HepG2 (cell line): ENCODE measurements at regions not wholly inside any gene's neighbourhood (a gene's known extent, or its start where the extent isn't known, plus 50 kb on each side); places are given as distances from the start of the nearest gene placed in this dataset.

Experiments
- ATAC-seq: fragments of 200-7000 bp; cut with Tn5 transposase; 3 replicates; pipeline ENCODE4 v1.9.1; 2020; ENCODE audit warnings: mild to moderate bottlenecking, moderate library complexity
- BruUV-seq: library from RNA; stranded (reverse); fragments of 400-500 nt; replicated peaks from 2 replicates; lab custom pipeline; 2021; lab: Mats Ljungman, UMichigan
- CTCF ChIA-PET: fragments of 300-600 bp; formaldehyde crosslinking; extraction: SDS; loops from one replicate; lab custom pipeline; 2021; ENCODE audit warnings: low total read pairs, inconsistent platforms, low intra/inter-chr PET ratio; lab: Yijun Ruan, JAX
- POLR2A ChIA-PET: fragments of 350-600 bp; sonication (Branson Sonifier 250); formaldehyde crosslinking; loops from one replicate; lab custom pipeline; 2020; ENCODE audit warnings: antibody characterized with exemption, inconsistent platforms; lab: Yijun Ruan, JAX
- DNase-seq: peaks from one replicate; pipeline ENCODE4 v3.0.0-alpha.2; 2015; ENCODE audit warnings: low spot score
- FAIRE-seq: peaks from 3 replicates; lab custom pipeline; 2011; peaks lifted over from hg19 to GRCh38; lab: Jason Lieb, UNC
- H2AFZ ChIP-seq: one replicate; pipeline ENCODE4 v1.6.1; 2011; ENCODE audit warnings: low read length, inconsistent platforms
- H3K27ac ChIP-seq: fragments of 300-600 bp; 3 replicates; pipeline ENCODE4 v1.8.0; 2011; ENCODE audit warnings: mixed run types, mild to moderate bottlenecking, mixed read lengths, low read length, inconsistent platforms; ENCODE audit not compliant: insufficient read depth; ENCODE audit errors: extremely low read length
- H3K27me3 ChIP-seq, 2 experiments: fragments of 200-600 bp in 1 of 2; 2 replicates in 1 of 2; 3 replicates in 1 of 2; pipeline versions ENCODE4 v1.6.0 to v1.8.0; 2011; ENCODE audit warnings: low read length in 2 of 2, mild to moderate bottlenecking in 2 of 2, moderate library complexity in 2 of 2, inconsistent platforms in 1 of 2; ENCODE audit not compliant: insufficient read depth in 2 of 2, control insufficient read depth in 1 of 2
- H3K36me3 ChIP-seq, 2 experiments: fragments of 200-600 bp in 1 of 2; replicated peaks in 1 of 2; 2 replicates in 1 of 2; 3 replicates in 1 of 2; pipeline versions ENCODE4 v1.5.1 to v1.8.0; 2011; ENCODE audit warnings: low read length in 2 of 2, inconsistent platforms in 1 of 2; ENCODE audit not compliant: insufficient read depth in 2 of 2, control insufficient read depth in 1 of 2
- H3K4me1 ChIP-seq: 2 replicates; pipeline ENCODE4 v1.5.1; 2012; ENCODE audit warnings: low read length, inconsistent platforms; ENCODE audit not compliant: insufficient read depth
- H3K4me2 ChIP-seq: 2 replicates; pipeline ENCODE4 v1.6.0; 2011; ENCODE audit warnings: low read depth, low read length, inconsistent platforms
- H3K4me3 ChIP-seq, 3 experiments: fragments of 200-600 bp in 1 of 3; sonication (generic), shearing (Covaris generic) in 1 of 3; replicated peaks in 1 of 3; 2 replicates each; pipeline ENCODE4 v1.5.1; 2011 to 2016; ENCODE audit warnings: low read length in 3 of 3, inconsistent platforms in 2 of 3, low read depth in 2 of 3, mild to moderate bottlenecking in 2 of 3, control low read depth in 1 of 3, mixed read lengths in 1 of 3; ENCODE audit not compliant: insufficient read depth in 1 of 3
- H3K79me2 ChIP-seq: one replicate; pipeline ENCODE4 v1.6.1; 2011; ENCODE audit warnings: low read length, inconsistent platforms; ENCODE audit not compliant: insufficient read depth
- H3K9ac ChIP-seq: 2 replicates; pipeline ENCODE4 v1.6.0; 2011; ENCODE audit warnings: mild to moderate bottlenecking, low read depth, low read length, inconsistent platforms; ENCODE audit not compliant: insufficient read depth
- H3K9me3 ChIP-seq: 2 replicates; pipeline ENCODE4 v1.5.1; 2012; ENCODE audit warnings: mild to moderate bottlenecking, low read length
- H4K20me1 ChIP-seq: 2 replicates; pipeline ENCODE4 v1.6.0; 2011; ENCODE audit warnings: inconsistent platforms, mild to moderate bottlenecking, low read length, moderate library complexity; ENCODE audit not compliant: insufficient read depth
- HDAC2 ChIP-seq: sonication (generic); formaldehyde crosslinking; IDR thresholded peaks from 2 replicates; pipeline ENCODE4 v1.4.0; 2020; ENCODE audit warnings: missing genetic modification reagents
- MNT ChIP-seq: fragments of 450-650 bp; IDR thresholded peaks from 2 replicates; pipeline ENCODE4 v1.6.1; 2016
- ZBTB21 ChIP-seq: sonication (generic); formaldehyde crosslinking; IDR thresholded peaks from 2 replicates; pipeline ENCODE4 v1.4.0; 2020; ENCODE audit warnings: missing genetic modification reagents
- ZNF230 ChIP-seq: sonication (generic); formaldehyde crosslinking; IDR thresholded peaks from 2 replicates; pipeline ENCODE4 v1.4.0; 2020; ENCODE audit warnings: mild to moderate bottlenecking, missing genetic modification reagents
- ZNF556 ChIP-seq: sonication (generic); formaldehyde crosslinking; IDR thresholded peaks from 2 replicates; pipeline ENCODE4 v1.4.0; 2020; ENCODE audit warnings: mild to moderate bottlenecking, missing genetic modification reagents, borderline replicate concordance
- WGBS: methylation state at CpG from one replicate; pipeline ENCODE4 v1.1.6; 2017; ENCODE audit warnings: low lambda C conversion rate; 5-methylcytosine and 5-hydroxymethylcytosine counted together
- in situ Hi-C: cut with HindIII; loops from 2 replicates; pipeline ENCODE4 v1.10.0; 2017; ENCODE audit warnings: low pct_unique_long_range_greater_than_20kb; ENCODE audit not compliant: extremely low pct_ligation_motif_present
- intact Hi-C: fragments of 100-400 bp; cut with micrococcal nuclease; formaldehyde crosslinking; loops from one replicate; pipeline ENCODE4 v1.10.0; 2022; ENCODE audit not compliant: unreplicated experiment

GRCh38 chr10:132477398-132478340 lies 59.9 kb upstream of the INPP5A start:
- Histone ChIP-seq H3K4me3 (no peak overlapping the region), H3K9me3 (no peaks in the 10 kb centered on the region), H3K36me3 (no peaks in the 10 kb centered on the region), H3K79me2 (no peaks in the 10 kb centered on the region), H4K20me1 (no peaks in the 10 kb centered on the region), H2AFZ (no peak overlapping the region), H3K4me1 (no peaks in the 10 kb centered on the region), H3K27ac (no peak overlapping the region), H3K9ac (no peak overlapping the region), H3K4me2 (no peak overlapping the region), H3K27me3 (peaks cover 8 to 62% of the 10 kb centered on the region in 2 experiments)
- ATAC-seq = peak; percentile 51
- no TSS peak for BruUV-seq
- CTCF ChIA-PET = no interaction called here
- in situ Hi-C loops (no loop called here), intact Hi-C loops (no loop called here)
- WGBS = 32% methylated on average over 7 of the region's 23 CpGs
- DNase-seq = no peak
- POLR2A ChIA-PET = no interaction called here
- no peak for TF ChIP-seq HDAC2
- TF ChIP-seq ZNF556 = no peak
- TF ChIP-seq ZBTB21 (CRISPR knock-in tag) = no peak
- no peak for FAIRE-seq

GRCh38 chr10:132478341-132479023 lies 59.1 kb upstream of the INPP5A start:
- FAIRE-seq (no peak), DNase-seq (no peak), ATAC-seq (peak; percentile 19)
- H3K9ac ChIP-seq = no peak overlapping the region
- CTCF ChIA-PET = no interaction called here
- no peak overlapping the region for H3K4me3 ChIP-seq
- H3K27ac ChIP-seq = no peak overlapping the region
- H3K9me3 ChIP-seq = no peaks in the 10 kb centered on the region
- intact Hi-C loops = no loop called here
- POLR2A ChIA-PET = no interaction called here
- H3K4me2 ChIP-seq = no peak overlapping the region
- no TSS peak for BruUV-seq
- no peaks in the 10 kb centered on the region for H3K36me3 ChIP-seq
- no peak overlapping the region for H2AFZ ChIP-seq
- H3K79me2 ChIP-seq = no peaks in the 10 kb centered on the region
- TF ChIP-seq ZNF230 (CRISPR knock-in tag) = no peak
- peak; percentile 81 for TF ChIP-seq MNT
- in situ Hi-C loops = no loop called here
- peaks cover 8 to 64% of the 10 kb centered on the region in 2 experiments for H3K27me3 ChIP-seq
- 50% methylated on average over 3 of the region's 18 CpGs for WGBS
- H3K4me1 ChIP-seq = no peaks in the 10 kb centered on the region
- no peaks in the 10 kb centered on the region for H4K20me1 ChIP-seq
